IMR-90 (cell line): ENCODE measurements at regions not wholly inside any gene's neighbourhood (a gene's known extent, or its start where the extent isn't known, plus 50 kb on each side); places are given as distances from the start of the nearest gene placed in this dataset.

Experiments used
- ATAC-seq: fragments of 200-7000 bp; cut with Tn5 transposase; 2 replicates; pipeline ENCODE4 v1.9.1; 2020; ENCODE audit warnings: low read depth, mild to moderate bottlenecking, moderate library complexity
- BruUV-seq: library from RNA; stranded (reverse); fragments of 400-500 nt; replicated peaks from 2 replicates; lab custom pipeline; 2021; lab: Mats Ljungman, UMichigan
- CTCF ChIA-PET: fragments of 300-600 bp; formaldehyde crosslinking; extraction: SDS; loops from one replicate; lab custom pipeline; 2021; ENCODE audit warnings: antibody characterized with exemption; lab: Yijun Ruan, JAX
- POLR2A ChIA-PET: fragments of 300-600 bp; sonication (Branson Sonifier 250); formaldehyde crosslinking; loops from one replicate; lab custom pipeline; 2022; ENCODE audit warnings: antibody characterized with exemption; ENCODE audit not compliant: unreplicated experiment; lab: Charles Lee
- DNase-seq: peaks from one replicate; pipeline ENCODE4 v3.0.0; 2013
- H2AFZ ChIP-seq: replicated peaks from 2 replicates; pipeline ENCODE3; 2013; ENCODE audit warnings: low read length, mild to moderate bottlenecking; ENCODE audit not compliant: poor library complexity
- H2AK5ac ChIP-seq: 2 replicates; pipeline ENCODE4 v1.6.1; 2013; ENCODE audit warnings: low read depth, low read length, inconsistent platforms
- H2AK9ac ChIP-seq: replicated peaks from 2 replicates; pipeline ENCODE3; 2013; ENCODE audit warnings: mild to moderate bottlenecking, low read depth, low read length, moderate library complexity; ENCODE audit not compliant: poor library complexity
- H2BK120ac ChIP-seq: 2 replicates; pipeline ENCODE4 v1.6.1; 2013; ENCODE audit warnings: low read depth, low read length, inconsistent platforms
- H2BK15ac ChIP-seq: 3 replicates; pipeline ENCODE4 v1.6.1; 2013; ENCODE audit warnings: low read depth, low read length, inconsistent platforms
- H2BK20ac ChIP-seq: 2 replicates; pipeline ENCODE4 v1.6.1; 2013; ENCODE audit warnings: low read depth, mild to moderate bottlenecking, inconsistent platforms, low read length, moderate library complexity
- H2BK5ac ChIP-seq: 2 replicates; pipeline ENCODE4 v1.6.1; 2013; ENCODE audit warnings: mild to moderate bottlenecking, low read depth, low read length, inconsistent platforms; ENCODE audit not compliant: poor library complexity, severe bottlenecking
- H3K14ac ChIP-seq: replicated peaks from 2 replicates; pipeline ENCODE4 v1.6.1; 2013; ENCODE audit warnings: low read depth, low read length, inconsistent platforms
- H3K18ac ChIP-seq: 2 replicates; pipeline ENCODE4 v1.6.1; 2013; ENCODE audit warnings: low read depth, low read length, control low read depth
- H3K23ac ChIP-seq: 2 replicates; pipeline ENCODE4 v1.6.1; 2013; ENCODE audit warnings: low read depth, low read length, inconsistent platforms
- H3K27ac ChIP-seq: 2 replicates; pipeline ENCODE4 v1.5.1; 2013; ENCODE audit warnings: mild to moderate bottlenecking, control low read depth, low read length; ENCODE audit not compliant: insufficient read depth
- H3K27me3 ChIP-seq: 2 replicates; pipeline ENCODE4 v1.6.1; 2013; ENCODE audit warnings: low read length; ENCODE audit not compliant: control insufficient read depth, insufficient read depth
- H3K36me3 ChIP-seq: 2 replicates; pipeline ENCODE4 v1.6.1; 2013; ENCODE audit warnings: low read length, mixed read lengths; ENCODE audit not compliant: control insufficient read depth, insufficient read depth
- H3K4ac ChIP-seq: 2 replicates; pipeline ENCODE4 v1.6.1; 2013; ENCODE audit warnings: low read depth, low read length, inconsistent platforms
- H3K4me1 ChIP-seq: 2 replicates; pipeline ENCODE4 v1.6.1; 2013; ENCODE audit warnings: low read length, mixed read lengths; ENCODE audit not compliant: control insufficient read depth, insufficient read depth
- H3K4me2 ChIP-seq: 2 replicates; pipeline ENCODE4 v1.6.1; 2013; ENCODE audit warnings: low read depth, mild to moderate bottlenecking, control low read depth, low read length, moderate library complexity
- H3K4me3 ChIP-seq: 2 replicates; pipeline ENCODE4 v1.5.1; 2013; ENCODE audit warnings: low read depth, mild to moderate bottlenecking, control low read depth, low read length, moderate library complexity; ENCODE audit not compliant: insufficient read depth
- H3K56ac ChIP-seq: 2 replicates; pipeline ENCODE4 v1.6.1; 2013; ENCODE audit warnings: low read length, inconsistent platforms; ENCODE audit not compliant: insufficient read depth; ENCODE audit errors: extremely low read depth
- H3K79me1 ChIP-seq, 2 experiments: 2 replicates each; pipeline ENCODE4 v1.6.1; 2013; ENCODE audit warnings: low read length in 2 of 2, inconsistent platforms in 1 of 2, low read depth in 1 of 2
- H3K9ac ChIP-seq: 2 replicates; pipeline ENCODE4 v1.6.1; 2013; ENCODE audit warnings: low read depth, low read length, control low read depth
- H3K9me1 ChIP-seq: 2 replicates; pipeline ENCODE4 v1.6.1; 2013; ENCODE audit warnings: low read length, inconsistent platforms; ENCODE audit not compliant: insufficient read depth
- H3K9me3 ChIP-seq: 2 replicates; pipeline ENCODE4 v1.6.1; 2013; ENCODE audit warnings: low read length; ENCODE audit not compliant: control insufficient read depth, insufficient read depth
- H4K20me1 ChIP-seq: 2 replicates; pipeline ENCODE4 v1.6.1; 2013; ENCODE audit warnings: low read length, inconsistent platforms; ENCODE audit not compliant: insufficient read depth
- H4K5ac ChIP-seq: 2 replicates; pipeline ENCODE4 v1.6.1; 2013; ENCODE audit warnings: mild to moderate bottlenecking, low read depth, low read length, control low read depth
- H4K8ac ChIP-seq, 2 experiments: 2 replicates each; pipeline ENCODE4 v1.6.1; 2013; ENCODE audit warnings: low read depth in 2 of 2, low read length in 2 of 2, control low read depth in 1 of 2, inconsistent platforms in 1 of 2
- H4K91ac ChIP-seq: 2 replicates; pipeline ENCODE4 v1.6.1; 2013; ENCODE audit warnings: low read depth, low read length, inconsistent platforms; ENCODE audit not compliant: insufficient read depth
- BHLHE40 ChIP-seq: fragments of 150-350 bp; IDR thresholded peaks from 2 replicates; pipeline ENCODE4 v1.6.1; 2016; ENCODE audit warnings: mild to moderate bottlenecking, low read depth, low read length
- CEBPB ChIP-seq: IDR thresholded peaks from 2 replicates; pipeline ENCODE4 v1.6.1; 2012; ENCODE audit warnings: low read depth, low read length, improper control_type of control experiment
- CHD1 ChIP-seq: IDR thresholded peaks from 2 replicates; pipeline ENCODE4 v1.6.1; 2012; ENCODE audit warnings: low read depth, low read length, improper control_type of control experiment
- FOS ChIP-seq: fragments of 150-350 bp; IDR thresholded peaks from 2 replicates; pipeline ENCODE4 v1.6.1; 2016; ENCODE audit warnings: low read depth, low read length
- MXI1 ChIP-seq: IDR thresholded peaks from 2 replicates; pipeline ENCODE4 v1.6.1; 2012; ENCODE audit warnings: low read depth, mild to moderate bottlenecking, low read length, moderate library complexity, borderline replicate concordance
- POLR2A ChIP-seq: IDR thresholded peaks from 2 replicates; pipeline ENCODE4 v1.6.1; 2012; ENCODE audit warnings: mild to moderate bottlenecking, low read depth, low read length
- RAD21 ChIP-seq: IDR thresholded peaks from 2 replicates; pipeline ENCODE4 v1.6.1; 2012; ENCODE audit warnings: low read length, improper control_type of control experiment
- RCOR1 ChIP-seq: IDR thresholded peaks from 2 replicates; pipeline ENCODE4 v1.6.1; 2012; ENCODE audit warnings: mild to moderate bottlenecking, low read length, improper control_type of control experiment; ENCODE audit not compliant: insufficient replicate concordance
- RFX5 ChIP-seq: IDR thresholded peaks from 2 replicates; pipeline ENCODE4 v1.8.0; 2012; ENCODE audit warnings: low read depth, mild to moderate bottlenecking, low read length, moderate library complexity
- SMC3 ChIP-seq: fragments of 150-350 bp; IDR thresholded peaks from 2 replicates; pipeline ENCODE4 v1.6.1; 2016; ENCODE audit warnings: low read depth, mild to moderate bottlenecking, antibody characterized with exemption, low read length, moderate library complexity
- USF2 ChIP-seq: fragments of 150-350 bp; IDR thresholded peaks from 2 replicates; pipeline ENCODE4 v1.6.1; 2017; ENCODE audit warnings: mild to moderate bottlenecking, antibody characterized with exemption, low read length, low read depth
- WGBS, 2 experiments: methylation state at CpG; one replicate each; pipeline versions ENCODE4 v1.1.5 to v1.1.7; 2013; ENCODE audit warnings: missing lambda C conversion rate in 2 of 2; ENCODE audit not compliant: insufficient read length in 1 of 2; ENCODE audit errors: extremely low coverage in 2 of 2; 5-methylcytosine and 5-hydroxymethylcytosine counted together
- dilution Hi-C: fragments of 300-500 bp; cut with HindIII; formaldehyde crosslinking; loops from one replicate; pipeline ENCODE4 v1.14.3; 2018; ENCODE audit warnings: low sequenced_read_pairs; ENCODE audit not compliant: unreplicated experiment
- in situ Hi-C: fragments of 300-500 bp; cut with MboI; formaldehyde crosslinking; loops from 3 replicates; pipeline ENCODE4 v1.14.3; 2019; ENCODE audit warnings: low sequenced_read_pairs, inconsistent platforms, mixed read lengths
- intact Hi-C: fragments of 100-400 bp; cut with micrococcal nuclease; formaldehyde crosslinking; loops from 2 replicates; pipeline ENCODE4 v1.10.0; 2022
- TF ChIP-seq, protein P1 (sequence below): fragments of 150-350 bp; IDR thresholded peaks from 2 replicates; pipeline ENCODE4 v1.6.1; 2016; ENCODE audit warnings: low read depth, mild to moderate bottlenecking, low read length, moderate library complexity, borderline replicate concordance
- TF ChIP-seq, protein P2 (sequence below): conservative IDR thresholded peaks from 2 replicates; pipeline ENCODE4 v1.5.1; 2012; ENCODE audit warnings: mild to moderate bottlenecking, low read depth, low read length, improper control_type of control experiment

DNA sequence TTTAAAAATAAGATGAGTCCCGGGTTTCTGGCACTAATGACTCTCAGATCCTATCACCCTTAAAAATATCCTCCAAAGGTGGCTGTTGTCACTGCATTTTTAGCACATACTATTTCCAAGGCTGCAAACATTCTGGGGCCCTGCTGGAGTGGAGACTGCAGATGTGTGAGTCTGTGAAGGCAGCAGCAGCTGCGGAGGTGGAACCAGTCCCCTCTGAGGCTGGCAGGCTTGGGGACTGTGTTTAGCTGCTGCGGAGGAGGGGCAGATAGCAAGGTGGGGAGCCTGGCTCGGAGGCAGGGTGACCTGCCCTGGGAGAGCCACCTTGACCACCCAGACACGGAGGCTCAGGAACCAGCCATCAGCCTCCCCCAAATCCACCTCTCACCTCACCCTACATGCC is 77.0 kb downstream of the C5orf15 start:
- intact Hi-C loops (no loop called here), in situ Hi-C loops (no loop called here), dilution Hi-C loops (no loop called here)
- WGBS, 2 experiments: no CpG with 5 or more reads among the region's 5 CpGs
- H4K5ac ChIP-seq: no peak overlapping the region
- no peak overlapping the region for H4K8ac ChIP-seq
- no peak overlapping the region for H2BK20ac ChIP-seq
- H2AK9ac ChIP-seq: no peak overlapping the region
- no peak overlapping the region for H2BK5ac ChIP-seq
- no peak overlapping the region for H2BK15ac ChIP-seq
- no peaks in the 10 kb centered on the region for H3K9me3 ChIP-seq
- H3K36me3 ChIP-seq: no peaks in the 10 kb centered on the region
- H3K27me3 ChIP-seq: peaks cover 45% of the 10 kb centered on the region
- TF ChIP-seq SMC3: no peak
- no peak for TF ChIP-seq POLR2A
- no peak for TF ChIP-seq USF2
- TF ChIP-seq, protein P1, sequence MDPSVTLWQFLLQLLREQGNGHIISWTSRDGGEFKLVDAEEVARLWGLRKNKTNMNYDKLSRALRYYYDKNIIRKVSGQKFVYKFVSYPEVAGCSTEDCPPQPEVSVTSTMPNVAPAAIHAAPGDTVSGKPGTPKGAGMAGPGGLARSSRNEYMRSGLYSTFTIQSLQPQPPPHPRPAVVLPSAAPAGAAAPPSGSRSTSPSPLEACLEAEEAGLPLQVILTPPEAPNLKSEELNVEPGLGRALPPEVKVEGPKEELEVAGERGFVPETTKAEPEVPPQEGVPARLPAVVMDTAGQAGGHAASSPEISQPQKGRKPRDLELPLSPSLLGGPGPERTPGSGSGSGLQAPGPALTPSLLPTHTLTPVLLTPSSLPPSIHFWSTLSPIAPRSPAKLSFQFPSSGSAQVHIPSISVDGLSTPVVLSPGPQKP: no peak
- no peak for TF ChIP-seq BHLHE40
- no peak for TF ChIP-seq MXI1
- no peak for TF ChIP-seq CHD1
- no peak for TF ChIP-seq RAD21
- no peak for TF ChIP-seq RFX5
- TF ChIP-seq, protein P2, sequence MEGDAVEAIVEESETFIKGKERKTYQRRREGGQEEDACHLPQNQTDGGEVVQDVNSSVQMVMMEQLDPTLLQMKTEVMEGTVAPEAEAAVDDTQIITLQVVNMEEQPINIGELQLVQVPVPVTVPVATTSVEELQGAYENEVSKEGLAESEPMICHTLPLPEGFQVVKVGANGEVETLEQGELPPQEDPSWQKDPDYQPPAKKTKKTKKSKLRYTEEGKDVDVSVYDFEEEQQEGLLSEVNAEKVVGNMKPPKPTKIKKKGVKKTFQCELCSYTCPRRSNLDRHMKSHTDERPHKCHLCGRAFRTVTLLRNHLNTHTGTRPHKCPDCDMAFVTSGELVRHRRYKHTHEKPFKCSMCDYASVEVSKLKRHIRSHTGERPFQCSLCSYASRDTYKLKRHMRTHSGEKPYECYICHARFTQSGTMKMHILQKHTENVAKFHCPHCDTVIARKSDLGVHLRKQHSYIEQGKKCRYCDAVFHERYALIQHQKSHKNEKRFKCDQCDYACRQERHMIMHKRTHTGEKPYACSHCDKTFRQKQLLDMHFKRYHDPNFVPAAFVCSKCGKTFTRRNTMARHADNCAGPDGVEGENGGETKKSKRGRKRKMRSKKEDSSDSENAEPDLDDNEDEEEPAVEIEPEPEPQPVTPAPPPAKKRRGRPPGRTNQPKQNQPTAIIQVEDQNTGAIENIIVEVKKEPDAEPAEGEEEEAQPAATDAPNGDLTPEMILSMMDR: no peak
- TF ChIP-seq RCOR1: no peak
- no peak for TF ChIP-seq FOS
- no peak for TF ChIP-seq CEBPB
- no TSS peak for BruUV-seq
- no peaks in the 10 kb centered on the region for H4K20me1 ChIP-seq
- H3K18ac ChIP-seq: no peak overlapping the region
- H3K23ac ChIP-seq: no peak overlapping the region
- POLR2A ChIA-PET: no interaction called here
- DNase-seq: no peak
- CTCF ChIA-PET: no interaction called here
- no peak overlapping the region for H3K4ac ChIP-seq
- no peak overlapping the region for H4K91ac ChIP-seq
- no peak overlapping the region for H2BK120ac ChIP-seq
- H3K14ac ChIP-seq: no peak overlapping the region
- H3K56ac ChIP-seq: no peak overlapping the region
- H3K4me1 ChIP-seq: no peaks in the 10 kb centered on the region
- no peak overlapping the region for H3K27ac ChIP-seq
- H3K9ac ChIP-seq: no peak overlapping the region
- no peaks in the 10 kb centered on the region for H3K9me1 ChIP-seq
- H3K79me1 ChIP-seq: no peaks in the 10 kb centered on the region
- H3K4me3 ChIP-seq: no peak overlapping the region
- H2AFZ ChIP-seq: no peak overlapping the region
- ATAC-seq: no peak
- no peak overlapping the region for H2AK5ac ChIP-seq
- no peak overlapping the region for H3K4me2 ChIP-seq
